PC-3 (cell line): ENCODE measurements at regions not wholly inside any gene's neighbourhood (a gene's known extent, or its start where the extent isn't known, plus 50 kb on each side); places are given as distances from the start of the nearest gene placed in this dataset.

ENCODE experiments used
- ATAC-seq: fragments of 200-7000 bp; cut with Tn5 transposase; 2 replicates; pipeline ENCODE4 v1.9.1; 2020; ENCODE audit warnings: mild to moderate bottlenecking, moderate library complexity
- BruUV-seq: library from RNA; stranded (reverse); fragments of 400-500 nt; replicated peaks from 2 replicates; lab custom pipeline; 2021; lab: Mats Ljungman, UMichigan
- CTCF ChIA-PET: fragments of 300-600 bp; sonication (Branson Sonifier 250); formaldehyde crosslinking; loops from one replicate; lab custom pipeline; 2022; ENCODE audit warnings: antibody characterized with exemption; lab: Charles Lee
- POLR2A ChIA-PET: fragments of 300-600 bp; sonication (Branson Sonifier 250); formaldehyde crosslinking; loops from one replicate; lab custom pipeline; 2022; ENCODE audit warnings: antibody characterized with exemption; ENCODE audit not compliant: unreplicated experiment; lab: Charles Lee
- DNase-seq: peaks from one replicate; pipeline ENCODE4 v3.0.0-alpha.2; 2015
- H2AFZ ChIP-seq: fragments of 300-600 bp; sonication (generic); 2 replicates; pipeline ENCODE4 v1.6.0; 2016; ENCODE audit warnings: antibody characterized with exemption, low read length
- H3F3A ChIP-seq: fragments of 300-600 bp; sonication (generic); one replicate; pipeline ENCODE4 v1.6.0; 2017; ENCODE audit warnings: antibody characterized with exemption, low read length, control low read depth, mild to moderate bottlenecking; ENCODE audit not compliant: unreplicated experiment
- H3K27ac ChIP-seq: fragments of 300-600 bp; sonication (generic); 2 replicates; pipeline ENCODE4 v1.5.1; 2016; ENCODE audit warnings: mild to moderate bottlenecking, low read length
- H3K27me3 ChIP-seq: fragments of 300-600 bp; sonication (generic); 2 replicates; pipeline ENCODE4 v1.6.1; 2016; ENCODE audit warnings: low read length, mixed read lengths
- H3K36me3 ChIP-seq: fragments of 300-600 bp; sonication (generic); 2 replicates; pipeline ENCODE4 v1.6.1; 2016; ENCODE audit warnings: low read depth, mixed run types, low read length, mixed read lengths
- H3K4me1 ChIP-seq: fragments of 300-600 bp; sonication (generic); 2 replicates; pipeline ENCODE4 v1.5.1; 2016; ENCODE audit warnings: low read length; ENCODE audit not compliant: insufficient read depth
- H3K4me2 ChIP-seq: fragments of 300-600 bp; sonication (generic); 2 replicates; pipeline ENCODE4 v1.6.0; 2016; ENCODE audit warnings: low read length
- H3K4me3 ChIP-seq: fragments of 300-600 bp; sonication (generic); 2 replicates; pipeline ENCODE4 v1.5.1; 2016; ENCODE audit warnings: mild to moderate bottlenecking, low read length, mixed read lengths
- H3K79me2 ChIP-seq: fragments of 300-600 bp; sonication (generic); 2 replicates; pipeline ENCODE4 v1.6.1; 2017; ENCODE audit warnings: low read length, mixed read lengths
- H3K9ac ChIP-seq: fragments of 300-600 bp; sonication (generic); 2 replicates; pipeline ENCODE4 v1.6.0; 2016; ENCODE audit warnings: mild to moderate bottlenecking, low read length
- H3K9me2 ChIP-seq: fragments of 300-600 bp; sonication (generic); replicated peaks from 2 replicates; pipeline ENCODE4 v1.6.1; 2016; ENCODE audit warnings: mixed run types, low read length, mixed read lengths
- H3K9me3 ChIP-seq: fragments of 300-600 bp; sonication (generic); 2 replicates; pipeline ENCODE4 v1.6.1; 2016; ENCODE audit warnings: low read length, mixed read lengths
- H4K20me1 ChIP-seq: fragments of 300-600 bp; sonication (generic); 2 replicates; pipeline ENCODE4 v1.6.1; 2016; ENCODE audit warnings: low read length, mixed read lengths
- EZH2 ChIP-seq: fragments of 300-600 bp; sonication (generic); IDR thresholded peaks from one replicate; pipeline ENCODE4 v1.6.1; 2017; ENCODE audit warnings: antibody characterized with exemption, mild to moderate bottlenecking, low read length; ENCODE audit not compliant: unreplicated experiment
- EZH2phosphoT487 ChIP-seq: fragments of 300-600 bp; sonication (generic); IDR thresholded peaks from 2 replicates; pipeline ENCODE4 v1.6.1; 2018; ENCODE audit warnings: mild to moderate bottlenecking, antibody characterized with exemption, low read length, borderline replicate concordance
- intact Hi-C: fragments of 100-400 bp; cut with micrococcal nuclease; formaldehyde crosslinking; loops from 2 replicates; pipeline ENCODE4 v1.9.0; 2023
- TF ChIP-seq, protein P1 (sequence below): fragments of 300-600 bp; sonication (generic); conservative IDR thresholded peaks from 2 replicates; pipeline ENCODE4 v1.5.1; 2017; ENCODE audit warnings: antibody characterized with exemption, low read depth, mild to moderate bottlenecking, low read length

- TF ChIP-seq EZH2phosphoT487: no peak
- TF ChIP-seq, protein P1, sequence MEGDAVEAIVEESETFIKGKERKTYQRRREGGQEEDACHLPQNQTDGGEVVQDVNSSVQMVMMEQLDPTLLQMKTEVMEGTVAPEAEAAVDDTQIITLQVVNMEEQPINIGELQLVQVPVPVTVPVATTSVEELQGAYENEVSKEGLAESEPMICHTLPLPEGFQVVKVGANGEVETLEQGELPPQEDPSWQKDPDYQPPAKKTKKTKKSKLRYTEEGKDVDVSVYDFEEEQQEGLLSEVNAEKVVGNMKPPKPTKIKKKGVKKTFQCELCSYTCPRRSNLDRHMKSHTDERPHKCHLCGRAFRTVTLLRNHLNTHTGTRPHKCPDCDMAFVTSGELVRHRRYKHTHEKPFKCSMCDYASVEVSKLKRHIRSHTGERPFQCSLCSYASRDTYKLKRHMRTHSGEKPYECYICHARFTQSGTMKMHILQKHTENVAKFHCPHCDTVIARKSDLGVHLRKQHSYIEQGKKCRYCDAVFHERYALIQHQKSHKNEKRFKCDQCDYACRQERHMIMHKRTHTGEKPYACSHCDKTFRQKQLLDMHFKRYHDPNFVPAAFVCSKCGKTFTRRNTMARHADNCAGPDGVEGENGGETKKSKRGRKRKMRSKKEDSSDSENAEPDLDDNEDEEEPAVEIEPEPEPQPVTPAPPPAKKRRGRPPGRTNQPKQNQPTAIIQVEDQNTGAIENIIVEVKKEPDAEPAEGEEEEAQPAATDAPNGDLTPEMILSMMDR: no peak
- no peak for TF ChIP-seq EZH2
Observed at GRCh38 chr10:84837877-84838276, 509.5 kb downstream of the CCSER2 start.

GRCh38 chr10:84838851-84839250 is 510.5 kb downstream of the CCSER2 start:
- Histone ChIP-seq H3K9me2 (no peaks in the 10 kb centered on the region), H3K79me2 (no peaks in the 10 kb centered on the region), H3K4me3 (no peak overlapping the region), H3K4me2 (no peak overlapping the region), H3K27me3 (no peaks in the 10 kb centered on the region; the same call in 1 of the 2 replicates), H3K36me3 (no peaks in the 10 kb centered on the region), H3F3A (no peaks in the 10 kb centered on the region), H3K4me1 (no peaks in the 10 kb centered on the region), H3K9me3 (no peaks in the 10 kb centered on the region), H4K20me1 (no peaks in the 10 kb centered on the region), H3K9ac (no peak overlapping the region), H3K27ac (no peak overlapping the region), H2AFZ (no peak overlapping the region)
- no TSS peak for BruUV-seq
- no peak for ATAC-seq
- no peak for TF ChIP-seq EZH2
- TF ChIP-seq, protein P1: no peak
- POLR2A ChIA-PET: no interaction called here
- CTCF ChIA-PET: no interaction called here
- no peak for DNase-seq
- intact Hi-C loops: no loop called here

More at GRCh38 chr10:84837877-84838276, 509.5 kb downstream of the CCSER2 start:
- H3K9me3 ChIP-seq: no peaks in the 10 kb centered on the region
- DNase-seq (no peak), ATAC-seq (no peak)
- intact Hi-C loops: no loop called here
- ChIA-PET CTCF (no interaction called here), POLR2A (no interaction called here)
- H3K9me2 ChIP-seq: no peaks in the 10 kb centered on the region
- H3K4me2 ChIP-seq: no peak overlapping the region
- no peak overlapping the region for H3K4me3 ChIP-seq
- no peak overlapping the region for H2AFZ ChIP-seq
- H4K20me1 ChIP-seq: no peaks in the 10 kb centered on the region
- H3K79me2 ChIP-seq: no peaks in the 10 kb centered on the region
- no TSS peak for BruUV-seq
- no peaks in the 10 kb centered on the region for H3K4me1 ChIP-seq
- H3K27ac ChIP-seq: no peak overlapping the region
- H3F3A ChIP-seq: no peaks in the 10 kb centered on the region
- no peak overlapping the region for H3K9ac ChIP-seq
- no peaks in the 10 kb centered on the region; the same call in 1 of the 2 replicates for H3K27me3 ChIP-seq
- no peaks in the 10 kb centered on the region for H3K36me3 ChIP-seq

DNA sequence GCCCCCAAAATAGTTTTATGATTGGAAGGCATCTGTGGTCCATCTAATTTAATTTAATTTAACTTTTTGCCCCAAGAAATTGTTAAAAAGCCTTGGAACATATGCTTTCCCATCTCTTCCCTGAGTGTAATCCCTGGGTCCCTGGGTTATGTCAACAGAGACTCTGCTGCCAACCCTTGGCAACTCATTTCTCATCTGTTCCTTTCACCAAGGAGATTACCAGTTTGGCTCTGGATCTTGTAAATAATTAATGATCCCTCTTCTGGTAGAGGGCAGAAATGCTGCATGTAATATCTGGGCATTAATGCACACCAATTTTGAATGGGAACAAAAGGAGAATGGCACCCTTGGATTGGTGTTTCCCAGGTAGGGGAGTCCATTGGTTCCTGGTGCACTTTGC is 514.2 kb downstream of the CCSER2 start:
- BruUV-seq: no TSS peak
- Histone ChIP-seq H3K79me2 (no peaks in the 10 kb centered on the region), H4K20me1 (no peaks in the 10 kb centered on the region), H3K9me2 (no peaks in the 10 kb centered on the region), H3K4me3 (no peak overlapping the region), H3K4me2 (no peak overlapping the region), H3K4me1 (no peaks in the 10 kb centered on the region), H3K9ac (no peak overlapping the region), H3K27ac (no peak overlapping the region), H3K27me3 (no peaks in the 10 kb centered on the region; the same call in 1 of the 2 replicates), H3F3A (no peaks in the 10 kb centered on the region), H3K9me3 (no peaks in the 10 kb centered on the region), H3K36me3 (no peaks in the 10 kb centered on the region), H2AFZ (no peak overlapping the region)
- no peak for DNase-seq
- ChIA-PET POLR2A (no interaction called here), CTCF (no interaction called here)
- TF ChIP-seq EZH2phosphoT487 (no peak), EZH2 (no peak)
- TF ChIP-seq, protein P1: no peak
- no peak for ATAC-seq
- intact Hi-C loops: no loop called here
